GM23338 (cell line): ENCODE measurements at regions not wholly inside any gene's neighbourhood (a gene's known extent, or its start where the extent isn't known, plus 50 kb on each side); places are given as distances from the start of the nearest gene placed in this dataset.
A peak's percentile ranks its signal among the peaks of the same experiment; 100 is the strongest.

Experiments
- ATAC-seq: fragments of 200-7000 bp; cut with Tn5 transposase; 3 replicates; pipeline ENCODE4 v1.9.1; 2020
- DNase-seq: peaks from one replicate; pipeline ENCODE4 v3.0.0-alpha.2; 2015; ENCODE audit warnings: low spot score
- H2AFZ ChIP-seq: fragments of 200-600 bp; sonication (generic); 2 replicates; pipeline ENCODE4 v1.8.0; 2016; ENCODE audit warnings: antibody characterized with exemption, mild to moderate bottlenecking, moderate library complexity
- H3F3A ChIP-seq: fragments of 200-600 bp; sonication (generic); replicated peaks from 2 replicates; pipeline ENCODE4 v1.8.0; 2017; ENCODE audit warnings: antibody characterized with exemption, mixed run types, low read depth
- H3K27ac ChIP-seq: fragments of 200-600 bp; sonication (generic); 2 replicates; pipeline ENCODE4 v1.6.1; 2016; ENCODE audit warnings: low read depth
- H3K27me3 ChIP-seq: fragments of 200-600 bp; sonication (generic); 2 replicates; pipeline ENCODE4 v1.8.0; 2016; ENCODE audit warnings: mild to moderate bottlenecking, mixed run types, moderate library complexity; ENCODE audit not compliant: insufficient read depth
- H3K36me3 ChIP-seq: fragments of 200-600 bp; sonication (generic); 2 replicates; pipeline ENCODE4 v1.8.0; 2016; ENCODE audit warnings: mild to moderate bottlenecking; ENCODE audit not compliant: insufficient read depth
- H3K4me1 ChIP-seq: fragments of 200-600 bp; sonication (generic); 2 replicates; pipeline ENCODE4 v1.8.0; 2016; ENCODE audit warnings: mild to moderate bottlenecking, moderate library complexity; ENCODE audit not compliant: insufficient read depth
- H3K4me2 ChIP-seq: fragments of 200-600 bp; sonication (generic); 2 replicates; pipeline ENCODE4 v1.7.1; 2017; ENCODE audit warnings: mixed run types
- H3K4me3 ChIP-seq: fragments of 200-600 bp; sonication (generic); 2 replicates; pipeline ENCODE4 v1.6.1; 2016; ENCODE audit warnings: mixed run types
- H3K79me2 ChIP-seq: fragments of 200-600 bp; sonication (generic); replicated peaks from 2 replicates; pipeline ENCODE4 v1.8.0; 2017; ENCODE audit warnings: mild to moderate bottlenecking; ENCODE audit not compliant: insufficient read depth
- H3K9me2 ChIP-seq: fragments of 200-600 bp; sonication (generic); 2 replicates; pipeline ENCODE4 v1.8.0; 2017; ENCODE audit not compliant: insufficient read depth
- H4K20me1 ChIP-seq: fragments of 200-600 bp; sonication (generic); replicated peaks from 2 replicates; pipeline ENCODE4 v1.8.0; 2017; ENCODE audit warnings: mild to moderate bottlenecking; ENCODE audit not compliant: insufficient read depth
- H3K27ac Mint-ChIP-seq: 2 replicates; pipeline ENCODE4 v1.8.0; 2020; ENCODE audit warnings: inconsistent platforms, mild to moderate bottlenecking, moderate library complexity, mixed read lengths
- H3K27me3 Mint-ChIP-seq: 3 replicates; pipeline ENCODE4 v1.8.0; 2022; ENCODE audit warnings: low read depth, mild to moderate bottlenecking, moderate library complexity, mixed read lengths, inconsistent platforms; ENCODE audit not compliant: insufficient read depth, poor library complexity
- H3K36me3 Mint-ChIP-seq: 3 replicates; pipeline ENCODE4 v1.8.0; 2021; ENCODE audit warnings: low read depth, mild to moderate bottlenecking, inconsistent platforms, moderate library complexity, mixed read lengths
- H3K4me1 Mint-ChIP-seq: 3 replicates; pipeline ENCODE4 v1.8.0; 2020; ENCODE audit warnings: mild to moderate bottlenecking, inconsistent platforms, mixed read lengths
- H3K4me3 Mint-ChIP-seq: 3 replicates; pipeline ENCODE4 v1.8.0; 2021; ENCODE audit warnings: moderate library complexity, mild to moderate bottlenecking, inconsistent platforms, mixed read lengths
- H3K9me3 Mint-ChIP-seq: 3 replicates; pipeline ENCODE4 v1.8.0; 2020; ENCODE audit warnings: moderate library complexity, mild to moderate bottlenecking, inconsistent platforms, mixed read lengths
- CREB1 ChIP-seq: fragments of 250-450 bp; sonication (Bioruptor Pico); IDR thresholded peaks from 2 replicates; pipeline ENCODE4 v1.5.0; 2020; ENCODE audit warnings: low read depth, mild to moderate bottlenecking, moderate library complexity
- ETS1 ChIP-seq: IDR thresholded peaks from 2 replicates; pipeline ENCODE4 v1.6.1; 2016; ENCODE audit warnings: antibody characterized with exemption
- EZH2 ChIP-seq: fragments of 200-600 bp; sonication (generic); IDR thresholded peaks from one replicate; pipeline ENCODE4 v1.8.0; 2017; ENCODE audit warnings: antibody characterized with exemption, mild to moderate bottlenecking, low read depth; ENCODE audit not compliant: unreplicated experiment
- EZH2phosphoT487 ChIP-seq: fragments of 200-600 bp; sonication (generic); IDR thresholded peaks from one replicate; pipeline ENCODE4 v1.8.1; 2018; ENCODE audit warnings: antibody characterized with exemption; ENCODE audit not compliant: unreplicated experiment
- JUNB ChIP-seq: IDR thresholded peaks from one replicate; pipeline ENCODE4 v1.6.1; 2016; ENCODE audit warnings: antibody characterized with exemption; ENCODE audit not compliant: unreplicated experiment
- NANOG ChIP-seq: IDR thresholded peaks from 2 replicates; pipeline ENCODE4 v1.6.1; 2016; ENCODE audit warnings: antibody characterized with exemption, borderline replicate concordance
- POLR2AphosphoS5 ChIP-seq: IDR thresholded peaks from 2 replicates; pipeline ENCODE4 v1.6.1; 2016; ENCODE audit warnings: antibody characterized with exemption, low read depth
- REST ChIP-seq: IDR thresholded peaks from one replicate; pipeline ENCODE4 v1.6.1; 2018; ENCODE audit warnings: antibody characterized with exemption; ENCODE audit not compliant: unreplicated experiment
- STAT1 ChIP-seq: IDR thresholded peaks from one replicate; pipeline ENCODE4 v1.6.1; 2016; ENCODE audit warnings: antibody characterized with exemption; ENCODE audit not compliant: unreplicated experiment
- ZNF114 ChIP-seq: fragments of 250-450 bp; sonication (Bioruptor Pico); IDR thresholded peaks from 2 replicates; pipeline ENCODE4 v1.5.0; 2020; ENCODE audit warnings: mild to moderate bottlenecking, moderate library complexity
- ZNF331 ChIP-seq: fragments of 250-450 bp; sonication (Bioruptor Pico); IDR thresholded peaks from 2 replicates; pipeline ENCODE4 v1.5.0; 2020; ENCODE audit warnings: low read depth, mild to moderate bottlenecking, moderate library complexity
- TF ChIP-seq, protein P1 (sequence below), 2 experiments: fragments of 200-600 bp in 1 of 2; sonication (generic) in 1 of 2; conservative IDR thresholded peaks; 2 replicates each; pipeline versions ENCODE4 v1.5.1 to v1.6.1; 2016 to 2017; ENCODE audit warnings: antibody characterized with exemption in 2 of 2, low read depth in 2 of 2, mild to moderate bottlenecking in 2 of 2, moderate library complexity in 1 of 2
- TF ChIP-seq, protein P2 (sequence below): fragments of 250-450 bp; sonication (Bioruptor Pico); IDR thresholded peaks from 2 replicates; pipeline ENCODE4 v1.5.0; 2020; ENCODE audit warnings: mild to moderate bottlenecking, moderate library complexity

GRCh38 chr13:24005755-24006281, 108.5 kb upstream of the C1QTNF9B start:
- no peaks in the 10 kb centered on the region for H3K36me3 ChIP-seq
- Mint-ChIP-seq H3K4me1 (peaks cover 27% of the 10 kb centered on the region), H3K27ac (no peak overlapping the region; the same call in 1 of the 2 replicates), H3K9me3 (no peaks in the 10 kb centered on the region; the same call in 2 of the 3 replicates), H3K4me3 (no peak overlapping the region), H3K36me3 (no peaks in the 10 kb centered on the region; the same call in 2 of the 3 replicates), H3K27me3 (peaks cover under 1% of the 10 kb centered on the region)
- no peak overlapping the region for H3K27ac ChIP-seq
- DNase-seq (no peak), ATAC-seq (peak; percentile 51; the same call in 2 of the 3 replicates)
- no peak for TF ChIP-seq STAT1
- TF ChIP-seq ZNF331 (CRISPR knock-in tag) = no peak
- no peak for TF ChIP-seq JUNB
- TF ChIP-seq POLR2AphosphoS5 = no peak
- no peak for TF ChIP-seq NANOG
- no peak for TF ChIP-seq ZNF114 (CRISPR knock-in tag)
- no peak for TF ChIP-seq ETS1
- TF ChIP-seq, protein P1, sequence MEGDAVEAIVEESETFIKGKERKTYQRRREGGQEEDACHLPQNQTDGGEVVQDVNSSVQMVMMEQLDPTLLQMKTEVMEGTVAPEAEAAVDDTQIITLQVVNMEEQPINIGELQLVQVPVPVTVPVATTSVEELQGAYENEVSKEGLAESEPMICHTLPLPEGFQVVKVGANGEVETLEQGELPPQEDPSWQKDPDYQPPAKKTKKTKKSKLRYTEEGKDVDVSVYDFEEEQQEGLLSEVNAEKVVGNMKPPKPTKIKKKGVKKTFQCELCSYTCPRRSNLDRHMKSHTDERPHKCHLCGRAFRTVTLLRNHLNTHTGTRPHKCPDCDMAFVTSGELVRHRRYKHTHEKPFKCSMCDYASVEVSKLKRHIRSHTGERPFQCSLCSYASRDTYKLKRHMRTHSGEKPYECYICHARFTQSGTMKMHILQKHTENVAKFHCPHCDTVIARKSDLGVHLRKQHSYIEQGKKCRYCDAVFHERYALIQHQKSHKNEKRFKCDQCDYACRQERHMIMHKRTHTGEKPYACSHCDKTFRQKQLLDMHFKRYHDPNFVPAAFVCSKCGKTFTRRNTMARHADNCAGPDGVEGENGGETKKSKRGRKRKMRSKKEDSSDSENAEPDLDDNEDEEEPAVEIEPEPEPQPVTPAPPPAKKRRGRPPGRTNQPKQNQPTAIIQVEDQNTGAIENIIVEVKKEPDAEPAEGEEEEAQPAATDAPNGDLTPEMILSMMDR (conservative IDR thresholded peaks at IDR 0.05; ENCODE audit: low read depth in 2 of 2) = no peak
- no peak for TF ChIP-seq EZH2phosphoT487
- TF ChIP-seq EZH2 = no peak
- no peak for TF ChIP-seq REST
- no peak for TF ChIP-seq CREB1
- TF ChIP-seq, protein P2, sequence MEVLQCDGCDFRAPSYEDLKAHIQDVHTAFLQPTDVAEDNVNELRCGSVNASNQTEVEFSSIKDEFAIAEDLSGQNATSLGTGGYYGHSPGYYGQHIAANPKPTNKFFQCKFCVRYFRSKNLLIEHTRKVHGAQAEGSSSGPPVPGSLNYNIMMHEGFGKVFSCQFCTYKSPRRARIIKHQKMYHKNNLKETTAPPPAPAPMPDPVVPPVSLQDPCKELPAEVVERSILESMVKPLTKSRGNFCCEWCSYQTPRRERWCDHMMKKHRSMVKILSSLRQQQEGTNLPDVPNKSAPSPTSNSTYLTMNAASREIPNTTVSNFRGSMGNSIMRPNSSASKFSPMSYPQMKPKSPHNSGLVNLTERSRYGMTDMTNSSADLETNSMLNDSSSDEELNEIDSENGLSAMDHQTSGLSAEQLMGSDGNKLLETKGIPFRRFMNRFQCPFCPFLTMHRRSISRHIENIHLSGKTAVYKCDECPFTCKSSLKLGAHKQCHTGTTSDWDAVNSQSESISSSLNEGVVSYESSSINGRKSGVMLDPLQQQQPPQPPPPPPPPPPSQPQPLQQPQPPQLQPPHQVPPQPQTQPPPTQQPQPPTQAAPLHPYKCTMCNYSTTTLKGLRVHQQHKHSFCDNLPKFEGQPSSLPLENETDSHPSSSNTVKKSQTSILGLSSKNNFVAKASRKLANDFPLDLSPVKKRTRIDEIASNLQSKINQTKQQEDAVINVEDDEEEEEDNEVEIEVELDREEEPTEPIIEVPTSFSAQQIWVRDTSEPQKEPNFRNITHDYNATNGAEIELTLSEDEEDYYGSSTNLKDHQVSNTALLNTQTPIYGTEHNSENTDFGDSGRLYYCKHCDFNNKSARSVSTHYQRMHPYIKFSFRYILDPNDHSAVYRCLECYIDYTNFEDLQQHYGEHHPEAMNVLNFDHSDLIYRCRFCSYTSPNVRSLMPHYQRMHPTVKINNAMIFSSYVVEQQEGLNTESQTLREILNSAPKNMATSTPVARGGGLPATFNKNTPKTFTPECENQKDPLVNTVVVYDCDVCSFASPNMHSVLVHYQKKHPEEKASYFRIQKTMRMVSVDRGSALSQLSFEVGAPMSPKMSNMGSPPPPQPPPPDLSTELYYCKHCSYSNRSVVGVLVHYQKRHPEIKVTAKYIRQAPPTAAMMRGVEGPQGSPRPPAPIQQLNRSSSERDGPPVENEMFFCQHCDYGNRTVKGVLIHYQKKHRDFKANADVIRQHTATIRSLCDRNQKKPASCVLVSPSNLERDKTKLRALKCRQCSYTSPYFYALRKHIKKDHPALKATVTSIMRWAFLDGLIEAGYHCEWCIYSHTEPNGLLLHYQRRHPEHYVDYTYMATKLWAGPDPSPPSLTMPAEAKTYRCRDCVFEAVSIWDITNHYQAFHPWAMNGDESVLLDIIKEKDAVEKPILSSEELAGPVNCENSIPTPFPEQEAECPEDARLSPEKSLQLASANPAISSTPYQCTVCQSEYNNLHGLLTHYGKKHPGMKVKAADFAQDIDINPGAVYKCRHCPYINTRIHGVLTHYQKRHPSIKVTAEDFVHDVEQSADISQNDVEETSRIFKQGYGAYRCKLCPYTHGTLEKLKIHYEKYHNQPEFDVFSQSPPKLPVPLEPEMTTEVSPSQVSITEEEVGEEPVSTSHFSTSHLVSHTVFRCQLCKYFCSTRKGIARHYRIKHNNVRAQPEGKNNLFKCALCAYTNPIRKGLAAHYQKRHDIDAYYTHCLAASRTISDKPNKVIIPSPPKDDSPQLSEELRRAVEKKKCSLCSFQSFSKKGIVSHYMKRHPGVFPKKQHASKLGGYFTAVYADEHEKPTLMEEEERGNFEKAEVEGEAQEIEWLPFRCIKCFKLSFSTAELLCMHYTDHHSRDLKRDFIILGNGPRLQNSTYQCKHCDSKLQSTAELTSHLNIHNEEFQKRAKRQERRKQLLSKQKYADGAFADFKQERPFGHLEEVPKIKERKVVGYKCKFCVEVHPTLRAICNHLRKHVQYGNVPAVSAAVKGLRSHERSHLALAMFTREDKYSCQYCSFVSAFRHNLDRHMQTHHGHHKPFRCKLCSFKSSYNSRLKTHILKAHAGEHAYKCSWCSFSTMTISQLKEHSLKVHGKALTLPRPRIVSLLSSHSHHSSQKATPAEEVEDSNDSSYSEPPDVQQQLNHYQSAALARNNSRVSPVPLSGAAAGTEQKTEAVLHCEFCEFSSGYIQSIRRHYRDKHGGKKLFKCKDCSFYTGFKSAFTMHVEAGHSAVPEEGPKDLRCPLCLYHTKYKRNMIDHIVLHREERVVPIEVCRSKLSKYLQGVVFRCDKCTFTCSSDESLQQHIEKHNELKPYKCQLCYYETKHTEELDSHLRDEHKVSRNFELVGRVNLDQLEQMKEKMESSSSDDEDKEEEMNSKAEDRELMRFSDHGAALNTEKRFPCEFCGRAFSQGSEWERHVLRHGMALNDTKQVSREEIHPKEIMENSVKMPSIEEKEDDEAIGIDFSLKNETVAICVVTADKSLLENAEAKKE (CRISPR knock-in tag) = no peak
- no peaks in the 10 kb centered on the region for H3F3A ChIP-seq
- H3K9me2 ChIP-seq = no peaks in the 10 kb centered on the region
- no peaks in the 10 kb centered on the region for H3K79me2 ChIP-seq
- H3K4me2 ChIP-seq = no peak overlapping the region
- peak overlapping the region; percentile 63; the same call in 1 of the 2 replicates for H2AFZ ChIP-seq
- no peak overlapping the region for H3K4me3 ChIP-seq
- no peaks in the 10 kb centered on the region for H3K27me3 ChIP-seq
- H4K20me1 ChIP-seq = no peaks in the 10 kb centered on the region
- H3K4me1 ChIP-seq = peaks cover 12% of the 10 kb centered on the region
